Retinal pigment epithelial cell (primary cell): ENCODE measurements at regions not wholly inside any gene's neighbourhood (a gene's known extent, or its start where the extent isn't known, plus 50 kb on each side); places are given as distances from the start of the nearest gene placed in this dataset.

ENCODE experiments used
- DNase-seq: peaks from one replicate; pipeline ENCODE4 v3.0.0-alpha.2; 2010; ENCODE audit warnings: low read depth
- H3K4me3 ChIP-seq: 2 replicates; pipeline ENCODE4 v1.5.1; 2011; ENCODE audit warnings: mild to moderate bottlenecking, low read length, control low read depth, moderate library complexity
- CTCF ChIP-seq: conservative IDR thresholded peaks from 2 replicates; pipeline ENCODE4 v1.5.1; 2011; ENCODE audit warnings: low read depth, low read length, control low read depth, inconsistent platforms

- DNase-seq = no peak
- no peak overlapping the region for H3K4me3 ChIP-seq
- TF ChIP-seq CTCF = no peak
Observed at GRCh38 chr9:93391898-93392297, 59.6 kb upstream of the FAM120A start.

GRCh38 chr9:93392974-93393373 is 58.5 kb upstream of the FAM120A start:
- DNase-seq = no peak
- H3K4me3 ChIP-seq = no peak overlapping the region
- TF ChIP-seq CTCF = no peak
